H9 (cell line): ENCODE measurements at regions not wholly inside any gene's neighbourhood (a gene's known extent, or its start where the extent isn't known, plus 50 kb on each side); places are given as distances from the start of the nearest gene placed in this dataset.

Experiments used
- DNase-seq: peaks from one replicate; pipeline ENCODE4 v3.0.0-alpha.2; 2017
- H2AFZ ChIP-seq: one replicate; pipeline ENCODE4 v1.6.1; 2013; ENCODE audit warnings: mild to moderate bottlenecking, low read length, control low read depth, moderate library complexity
- H2AK5ac ChIP-seq: 2 replicates; pipeline ENCODE4 v1.6.1; 2013; ENCODE audit warnings: low read length, control low read depth, mixed read lengths; ENCODE audit not compliant: insufficient read length
- H2BK120ac ChIP-seq: one replicate; pipeline ENCODE4 v1.6.1; 2013; ENCODE audit warnings: low read depth, mild to moderate bottlenecking, low read length, control low read depth, inconsistent platforms; ENCODE audit not compliant: poor library complexity, severe bottlenecking
- H2BK12ac ChIP-seq: 2 replicates; pipeline ENCODE4 v1.6.1; 2013; ENCODE audit warnings: low read length, control low read depth, mixed read lengths, low read depth; ENCODE audit not compliant: insufficient read length
- H2BK15ac ChIP-seq: 2 replicates; pipeline ENCODE4 v1.6.1; 2013; ENCODE audit warnings: low read depth, low read length, control low read depth
- H2BK20ac ChIP-seq: one replicate; pipeline ENCODE4 v1.6.1; 2013; ENCODE audit warnings: low read depth, mild to moderate bottlenecking, low read length, control low read depth, inconsistent platforms; ENCODE audit not compliant: poor library complexity, severe bottlenecking
- H2BK5ac ChIP-seq: 2 replicates; pipeline ENCODE4 v1.6.1; 2013; ENCODE audit warnings: low read length, control low read depth, mixed read lengths; ENCODE audit not compliant: insufficient read length
- H3K14ac ChIP-seq: 2 replicates; pipeline ENCODE4 v1.6.1; 2013; ENCODE audit warnings: low read length, control low read depth; ENCODE audit not compliant: insufficient read depth
- H3K18ac ChIP-seq: 2 replicates; pipeline ENCODE4 v1.6.1; 2013; ENCODE audit warnings: low read depth, mild to moderate bottlenecking, mixed read lengths, low read length, control low read depth; ENCODE audit not compliant: insufficient read length
- H3K23ac ChIP-seq: 2 replicates; pipeline ENCODE4 v1.6.1; 2013; ENCODE audit warnings: low read length, control low read depth, mixed read lengths, low read depth; ENCODE audit not compliant: insufficient read length
- H3K23me2 ChIP-seq: 2 replicates; pipeline ENCODE4 v1.6.1; 2013; ENCODE audit warnings: low read depth, mild to moderate bottlenecking, mixed read lengths, low read length, control low read depth; ENCODE audit not compliant: insufficient read length, poor library complexity, severe bottlenecking
- H3K27ac ChIP-seq: 2 replicates; pipeline ENCODE4 v1.5.1; 2013; ENCODE audit warnings: low read length, control low read depth, mixed read lengths, low read depth; ENCODE audit not compliant: insufficient read length
- H3K27me3 ChIP-seq: 2 replicates; pipeline ENCODE4 v1.6.1; 2013; ENCODE audit warnings: low read length, control low read depth, inconsistent platforms; ENCODE audit not compliant: insufficient read depth
- H3K4ac ChIP-seq: 2 replicates; pipeline ENCODE4 v1.6.1; 2013; ENCODE audit warnings: low read depth, mild to moderate bottlenecking, control low read depth, inconsistent platforms, low read length, moderate library complexity
- H3K4me1 ChIP-seq: 2 replicates; pipeline ENCODE4 v1.6.1; 2013; ENCODE audit warnings: low read length, control low read depth, inconsistent platforms; ENCODE audit not compliant: insufficient read depth
- H3K4me2 ChIP-seq: 2 replicates; pipeline ENCODE4 v1.6.1; 2013; ENCODE audit warnings: low read length, control low read depth, mixed read lengths; ENCODE audit not compliant: insufficient read length, insufficient read depth
- H3K56ac ChIP-seq: 2 replicates; pipeline ENCODE4 v1.6.1; 2013; ENCODE audit warnings: low read depth, mild to moderate bottlenecking, mixed read lengths, low read length, control low read depth; ENCODE audit not compliant: insufficient read length
- H3K79me1 ChIP-seq: 2 replicates; pipeline ENCODE4 v1.6.1; 2013; ENCODE audit warnings: low read depth, mild to moderate bottlenecking, moderate library complexity, low read length, control low read depth, inconsistent platforms; ENCODE audit not compliant: insufficient read depth, poor library complexity, severe bottlenecking
- H3K79me2 ChIP-seq: 2 replicates; pipeline ENCODE4 v1.6.1; 2013; ENCODE audit warnings: low read length, control low read depth, inconsistent platforms; ENCODE audit not compliant: insufficient read depth
- H3K9ac ChIP-seq: 2 replicates; pipeline ENCODE4 v1.6.1; 2013; ENCODE audit warnings: low read length, control low read depth, mixed read lengths; ENCODE audit not compliant: insufficient read length; ENCODE audit errors: extremely low read depth
- H3K9me3 ChIP-seq: one replicate; pipeline ENCODE4 v1.6.1; 2013; ENCODE audit warnings: low read depth, low read length, inconsistent platforms; ENCODE audit not compliant: control insufficient read depth
- H3T11ph ChIP-seq: one replicate; pipeline ENCODE4 v1.6.1; 2013; ENCODE audit warnings: mild to moderate bottlenecking, low read length, control low read depth, inconsistent platforms
- H4K20me1 ChIP-seq: one replicate; pipeline ENCODE4 v1.6.1; 2013; ENCODE audit not compliant: control insufficient read depth, insufficient read length, insufficient read depth
- H4K5ac ChIP-seq: 2 replicates; pipeline ENCODE4 v1.6.1; 2013; ENCODE audit warnings: low read depth, mild to moderate bottlenecking, mixed read lengths, low read length, control low read depth; ENCODE audit not compliant: insufficient read length
- H4K8ac ChIP-seq: replicated peaks from 2 replicates; pipeline ENCODE4 v1.6.1; 2013; ENCODE audit warnings: low read length, control low read depth, mixed read lengths, low read depth; ENCODE audit not compliant: insufficient read length
- H4K91ac ChIP-seq: 2 replicates; pipeline ENCODE4 v1.6.1; 2013; ENCODE audit warnings: low read depth, mild to moderate bottlenecking, moderate library complexity, mixed read lengths, low read length, control low read depth; ENCODE audit not compliant: insufficient read length
- H3K27ac Mint-ChIP-seq, 3 experiments: 2 replicates in 2 of 3; 3 replicates in 1 of 3; pipeline ENCODE4 v1.8.0; 2020 to 2021; ENCODE audit warnings: mixed read lengths in 3 of 3, mild to moderate bottlenecking in 1 of 3, moderate library complexity in 1 of 3
- H3K27me3 Mint-ChIP-seq: 2 replicates; pipeline ENCODE4 v1.8.0; 2021; ENCODE audit warnings: low read depth, mild to moderate bottlenecking, moderate library complexity, mixed read lengths
- H3K36me3 Mint-ChIP-seq, 3 experiments: 2 replicates in 2 of 3; 3 replicates in 1 of 3; pipeline ENCODE4 v1.8.0; 2020 to 2021; ENCODE audit warnings: low read depth in 3 of 3, mixed read lengths in 3 of 3; ENCODE audit not compliant: insufficient read depth in 1 of 3
- H3K4me1 Mint-ChIP-seq, 2 experiments: 2 replicates each; pipeline ENCODE4 v1.8.0; 2020; ENCODE audit warnings: mixed read lengths in 2 of 2
- H3K4me3 Mint-ChIP-seq, 2 experiments: 2 replicates in 1 of 2; 3 replicates in 1 of 2; pipeline ENCODE4 v1.8.0; 2020 to 2021; ENCODE audit warnings: mild to moderate bottlenecking in 2 of 2, mixed read lengths in 2 of 2, moderate library complexity in 1 of 2
- H3K9me3 Mint-ChIP-seq, 2 experiments: 2 replicates in 1 of 2; 3 replicates in 1 of 2; pipeline ENCODE4 v1.8.0; 2020; ENCODE audit warnings: mild to moderate bottlenecking in 2 of 2, mixed read lengths in 2 of 2, moderate library complexity in 1 of 2
- CTCF ChIP-seq: fragments of 200-600 bp; sonication (generic); conservative IDR thresholded peaks from 3 replicates; pipeline ENCODE4 v1.8.0; 2021; ENCODE audit warnings: antibody characterized with exemption, mild to moderate bottlenecking
- WGBS: extraction: QIAGEN DNeasy Blood & Tissue Kit; methylation state at CpG from one replicate; pipeline ENCODE4 v1.1.7; 2013; ENCODE audit warnings: missing lambda C conversion rate, low lambda C conversion rate, mixed read lengths; ENCODE audit not compliant: insufficient read length; ENCODE audit errors: extremely low coverage; 5-methylcytosine and 5-hydroxymethylcytosine counted together

- H3K27ac ChIP-seq: no peak overlapping the region
- DNase-seq: no peak
- no peaks in the 10 kb centered on the region for H3K79me2 ChIP-seq
- H3K4ac ChIP-seq: no peak overlapping the region
- H2BK20ac ChIP-seq: no peak overlapping the region
- H3K18ac ChIP-seq: no peak overlapping the region
- Mint-ChIP-seq H3K4me3 (no peak overlapping the region), H3K27ac (peak overlapping the region in 1 of 3 experiments; percentile 59; a peak in 1 of 7 replicates), H3K36me3 (peaks cover 0 to 10% (median 0%) of the 10 kb centered on the region in 3 experiments; a peak in 1 of 7 replicates), H3K27me3 (no peaks in the 10 kb centered on the region), H3K4me1 (peaks cover 0 to 7% of the 10 kb centered on the region in 2 experiments; a peak in 2 of 4 replicates), H3K9me3 (no peaks in the 10 kb centered on the region; a peak in 1 of 5 replicates)
- no peaks in the 10 kb centered on the region for H3K79me1 ChIP-seq
- H4K8ac ChIP-seq: no peak overlapping the region
- no peak overlapping the region for H3K14ac ChIP-seq
- TF ChIP-seq CTCF: no peak
- no peak overlapping the region for H2AK5ac ChIP-seq
- H3K9me3 ChIP-seq: no peaks in the 10 kb centered on the region
- H3K4me1 ChIP-seq: no peaks in the 10 kb centered on the region
- no peak overlapping the region for H2BK5ac ChIP-seq
- H2BK12ac ChIP-seq: no peak overlapping the region
- no peaks in the 10 kb centered on the region for H3K27me3 ChIP-seq
- H2BK15ac ChIP-seq: no peak overlapping the region
- H3K56ac ChIP-seq: no peak overlapping the region
- H2BK120ac ChIP-seq: no peak overlapping the region
- H4K91ac ChIP-seq: no peak overlapping the region
- H4K20me1 ChIP-seq: no peaks in the 10 kb centered on the region
- no peak overlapping the region for H3K23ac ChIP-seq
- WGBS: no CpG with 5 or more reads among the region's 13 CpGs
- no peak overlapping the region for H4K5ac ChIP-seq
- no peak overlapping the region for H3K9ac ChIP-seq
- H3T11ph ChIP-seq: no peak overlapping the region
- no peaks in the 10 kb centered on the region for H3K23me2 ChIP-seq
- no peak overlapping the region for H3K4me2 ChIP-seq
- no peak overlapping the region for H2AFZ ChIP-seq
These were observed 721.6 kb downstream of the ANKRD7 start for GRCh38 chr7:118945911-118946682.
